Fibroblast of lung (primary cell): ENCODE measurements at regions not wholly inside any gene's neighbourhood (a gene's known extent, or its start where the extent isn't known, plus 50 kb on each side); places are given as distances from the start of the nearest gene placed in this dataset.

Experiments used
- DNase-seq, 2 donors: peaks; one replicate each; pipeline versions ENCODE4 v3.0.0 to v3.0.0-alpha.2; 2010; ENCODE audit warnings: low read depth in 2 of 2
- H2AFZ ChIP-seq: 2 replicates; pipeline ENCODE4 v1.5.1; 2012; ENCODE audit warnings: low read length, control low read depth, inconsistent platforms
- H3K27ac ChIP-seq: 2 replicates; pipeline ENCODE4 v1.5.1; 2011; ENCODE audit warnings: low read length, control low read depth; ENCODE audit not compliant: insufficient read depth
- H3K27me3 ChIP-seq: 2 replicates; pipeline ENCODE4 v1.5.1; 2011; ENCODE audit warnings: mild to moderate bottlenecking, low read length; ENCODE audit not compliant: control insufficient read depth, insufficient read depth
- H3K36me3 ChIP-seq: 2 replicates; pipeline ENCODE4 v1.5.1; 2011; ENCODE audit warnings: low read length; ENCODE audit not compliant: control insufficient read depth, insufficient read depth
- H3K4me1 ChIP-seq: 2 replicates; pipeline ENCODE4 v1.5.1; 2011; ENCODE audit warnings: low read length; ENCODE audit not compliant: control insufficient read depth, insufficient read depth; ENCODE audit errors: extremely low read depth
- H3K4me2 ChIP-seq: 2 replicates; pipeline ENCODE4 v1.5.1; 2011; ENCODE audit warnings: low read length, control low read depth; ENCODE audit not compliant: insufficient read depth; ENCODE audit errors: extremely low read depth
- H3K4me3 ChIP-seq, 4 experiments: fragments of 200-600 bp in 1 of 4; sonication (generic) in 1 of 4; replicated peaks in 1 of 4; 2 replicates each; pipeline ENCODE4 v1.5.1; 2011 to 2016; ENCODE audit warnings: low read length in 4 of 4, low read depth in 3 of 4, mild to moderate bottlenecking in 3 of 4, control low read depth in 2 of 4, inconsistent platforms in 1 of 4, mixed read lengths in 1 of 4; ENCODE audit not compliant: insufficient read depth in 1 of 4; ENCODE audit errors: control extremely low read depth in 1 of 4
- H3K79me2 ChIP-seq: 2 replicates; pipeline ENCODE4 v1.5.1; 2012; ENCODE audit warnings: mild to moderate bottlenecking, low read length, inconsistent platforms; ENCODE audit not compliant: control insufficient read depth, insufficient read depth
- H3K9ac ChIP-seq: 2 replicates; pipeline ENCODE4 v1.5.1; 2011; ENCODE audit warnings: mild to moderate bottlenecking, low read length, control low read depth; ENCODE audit not compliant: insufficient read depth
- H3K9me3 ChIP-seq: 2 replicates; pipeline ENCODE4 v1.5.1; 2012; ENCODE audit warnings: low read depth, low read length; ENCODE audit not compliant: control insufficient read depth, insufficient read depth
- H4K20me1 ChIP-seq: 2 replicates; pipeline ENCODE4 v1.5.1; 2011; ENCODE audit warnings: low read length; ENCODE audit not compliant: control insufficient read depth, insufficient read depth; ENCODE audit errors: extremely low read depth
- EZH2 ChIP-seq: IDR thresholded peaks from 2 replicates; pipeline ENCODE4 v1.5.1; 2012; ENCODE audit warnings: low read length, control low read depth, mild to moderate bottlenecking; ENCODE audit errors: missing control alignments
- TF ChIP-seq, protein P1 (sequence below), 2 donors: IDR thresholded peaks in 1 of 2; conservative IDR thresholded peaks in 1 of 2; 1 replicate in 1 of 2; 2 replicates in 1 of 2; pipeline ENCODE4 v1.5.1; 2011 to 2012; ENCODE audit warnings: low read length in 2 of 2, control low read depth in 1 of 2, inconsistent platforms in 1 of 2, low read depth in 1 of 2, mild to moderate bottlenecking in 1 of 2

DNA sequence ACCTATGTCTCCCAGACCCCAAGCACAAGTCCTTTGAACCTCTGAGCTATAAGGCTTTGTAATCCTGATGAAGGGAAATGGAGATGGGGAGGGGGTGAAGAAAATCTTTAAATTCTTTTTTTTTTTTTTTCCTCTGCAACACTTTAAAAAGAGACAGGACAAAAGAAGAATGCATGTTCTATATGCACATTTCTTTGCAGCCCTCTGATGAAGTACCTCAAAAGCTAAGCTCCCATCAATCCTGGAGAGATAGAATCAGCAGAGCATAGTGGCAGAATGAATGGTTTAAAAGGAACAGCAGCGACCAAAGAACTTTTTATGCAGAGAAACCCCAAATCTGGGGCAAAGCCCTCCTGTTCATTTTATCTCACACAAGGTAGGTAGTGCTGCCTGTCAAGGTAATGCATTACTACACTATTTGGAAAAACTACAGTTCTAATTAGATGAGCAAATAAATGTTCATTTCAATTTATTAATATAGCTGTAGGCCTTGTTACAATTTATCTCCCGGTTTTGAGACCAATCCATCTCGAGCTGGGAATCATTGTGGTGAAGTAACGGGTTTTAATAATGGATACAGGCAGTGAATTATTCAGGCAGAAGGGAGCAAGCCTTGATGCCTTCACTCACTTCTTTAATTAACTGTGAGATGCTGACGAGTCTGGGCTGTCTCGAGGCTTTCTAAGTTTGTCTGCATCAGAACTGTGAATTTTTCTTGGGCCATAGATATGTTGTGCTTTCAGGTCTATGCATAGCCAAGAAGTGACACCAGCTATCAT, 173.5 kb upstream of the ZNF608 start:
- Histone ChIP-seq H3K4me1 (no peaks in the 10 kb centered on the region), H4K20me1 (no peaks in the 10 kb centered on the region), H3K79me2 (no peaks in the 10 kb centered on the region), H2AFZ (no peak overlapping the region), H3K27ac (no peak overlapping the region), H3K27me3 (no peaks in the 10 kb centered on the region), H3K9me3 (no peaks in the 10 kb centered on the region), H3K4me2 (no peak overlapping the region), H3K36me3 (no peaks in the 10 kb centered on the region), H3K4me3 (no peak overlapping the region), H3K9ac (no peak overlapping the region)
- DNase-seq: no peak
- no peak for TF ChIP-seq EZH2
- TF ChIP-seq, protein P1, sequence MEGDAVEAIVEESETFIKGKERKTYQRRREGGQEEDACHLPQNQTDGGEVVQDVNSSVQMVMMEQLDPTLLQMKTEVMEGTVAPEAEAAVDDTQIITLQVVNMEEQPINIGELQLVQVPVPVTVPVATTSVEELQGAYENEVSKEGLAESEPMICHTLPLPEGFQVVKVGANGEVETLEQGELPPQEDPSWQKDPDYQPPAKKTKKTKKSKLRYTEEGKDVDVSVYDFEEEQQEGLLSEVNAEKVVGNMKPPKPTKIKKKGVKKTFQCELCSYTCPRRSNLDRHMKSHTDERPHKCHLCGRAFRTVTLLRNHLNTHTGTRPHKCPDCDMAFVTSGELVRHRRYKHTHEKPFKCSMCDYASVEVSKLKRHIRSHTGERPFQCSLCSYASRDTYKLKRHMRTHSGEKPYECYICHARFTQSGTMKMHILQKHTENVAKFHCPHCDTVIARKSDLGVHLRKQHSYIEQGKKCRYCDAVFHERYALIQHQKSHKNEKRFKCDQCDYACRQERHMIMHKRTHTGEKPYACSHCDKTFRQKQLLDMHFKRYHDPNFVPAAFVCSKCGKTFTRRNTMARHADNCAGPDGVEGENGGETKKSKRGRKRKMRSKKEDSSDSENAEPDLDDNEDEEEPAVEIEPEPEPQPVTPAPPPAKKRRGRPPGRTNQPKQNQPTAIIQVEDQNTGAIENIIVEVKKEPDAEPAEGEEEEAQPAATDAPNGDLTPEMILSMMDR (conservative IDR thresholded peaks at IDR 0.05 in 1 of 2, IDR thresholded peaks at IDR 0.05 in 1 of 2; ENCODE audit: low read depth in 1 of 2, low read length in 2 of 2): no peak

DNA sequence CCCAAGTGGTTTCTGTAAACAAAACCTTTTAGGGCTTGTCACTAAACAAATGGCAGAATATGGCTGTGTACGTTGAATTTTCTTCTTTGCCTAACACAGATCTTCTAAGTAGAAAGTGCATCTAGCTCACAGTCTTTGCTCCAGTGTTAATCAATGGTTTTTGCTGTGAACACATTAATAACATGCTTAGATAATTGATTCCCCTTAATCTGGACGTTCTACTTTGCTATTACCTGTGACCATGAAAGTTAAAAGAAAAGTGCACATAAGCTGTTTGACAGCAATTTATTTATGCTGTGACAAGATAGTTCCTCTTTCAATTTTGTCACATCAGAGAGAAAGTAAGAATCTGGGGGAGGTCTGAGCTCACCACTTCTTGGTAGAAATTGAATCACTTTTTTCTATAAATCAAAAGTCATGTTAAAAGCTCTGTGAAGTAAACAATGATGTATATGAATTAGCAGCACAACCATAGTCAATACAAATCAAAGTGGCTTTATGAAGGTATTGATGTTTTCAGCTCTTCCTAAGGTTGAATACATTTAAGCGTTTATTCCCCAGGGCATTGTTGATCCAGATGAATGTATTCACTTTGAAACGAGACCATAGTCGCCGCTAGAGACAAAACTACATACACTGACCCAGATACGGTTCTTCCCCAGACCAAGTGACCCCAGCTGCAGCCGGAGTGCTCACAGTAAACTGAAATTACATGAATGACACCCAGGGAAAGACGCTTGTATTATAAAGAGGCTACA, 174.6 kb upstream of the ZNF608 start:
- Histone ChIP-seq H3K4me2 (no peak overlapping the region), H3K27ac (no peak overlapping the region), H3K27me3 (no peaks in the 10 kb centered on the region), H3K36me3 (no peaks in the 10 kb centered on the region), H4K20me1 (no peaks in the 10 kb centered on the region), H3K9me3 (no peaks in the 10 kb centered on the region), H3K79me2 (no peaks in the 10 kb centered on the region), H3K4me1 (no peaks in the 10 kb centered on the region), H3K4me3 (no peak overlapping the region), H2AFZ (no peak overlapping the region), H3K9ac (no peak overlapping the region)
- TF ChIP-seq, protein P1 (conservative IDR thresholded peaks at IDR 0.05 in 1 of 2, IDR thresholded peaks at IDR 0.05 in 1 of 2; ENCODE audit: low read depth in 1 of 2, low read length in 2 of 2): no peak
- no peak for TF ChIP-seq EZH2
- DNase-seq: no peak

- H3K27me3 ChIP-seq: no peaks in the 10 kb centered on the region
- no peak overlapping the region for H3K4me3 ChIP-seq
- no peak for DNase-seq
- H4K20me1 ChIP-seq: no peaks in the 10 kb centered on the region
- H3K4me2 ChIP-seq: no peak overlapping the region
- H3K9me3 ChIP-seq: no peaks in the 10 kb centered on the region
- TF ChIP-seq, protein P1 (conservative IDR thresholded peaks at IDR 0.05 in 1 of 2, IDR thresholded peaks at IDR 0.05 in 1 of 2; ENCODE audit: low read depth in 1 of 2, low read length in 2 of 2): no peak
- TF ChIP-seq EZH2: no peak
- H3K36me3 ChIP-seq: no peaks in the 10 kb centered on the region
- H3K4me1 ChIP-seq: no peaks in the 10 kb centered on the region
- H3K27ac ChIP-seq: no peak overlapping the region
- H2AFZ ChIP-seq: no peak overlapping the region
- no peak overlapping the region for H3K9ac ChIP-seq
- H3K79me2 ChIP-seq: no peaks in the 10 kb centered on the region
Observed at GRCh38 chr5:124921694-124922093, 175.3 kb upstream of the ZNF608 start.
